ENCODE measurements at regions not wholly inside any gene's neighbourhood (a gene's known extent, or its start where the extent isn't known, plus 50 kb on each side); places are given as distances from the start of the nearest gene placed in this dataset.
A peak's percentile ranks its signal among the peaks of the same experiment; 100 is the strongest.

DNA sequence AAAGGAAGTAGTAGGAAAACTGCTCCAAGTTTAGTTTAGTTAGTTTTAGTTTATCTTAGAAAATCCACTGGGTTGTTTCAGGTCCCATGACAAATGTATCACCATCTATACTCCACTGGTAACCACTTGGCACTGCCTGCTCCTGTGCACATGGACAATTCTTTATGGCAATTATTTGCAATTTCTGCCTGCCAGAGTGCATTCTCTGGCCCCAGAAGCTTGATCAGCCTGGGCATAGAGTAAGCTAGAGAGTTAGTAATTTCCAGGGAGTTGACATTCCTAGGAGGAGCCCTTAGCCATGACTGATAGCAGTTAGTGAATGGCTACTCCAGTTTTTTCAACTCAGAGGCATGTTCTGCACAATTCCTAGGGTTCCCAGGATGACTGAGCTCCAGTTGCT, 203.2 kb upstream of the FGF13 start:
- H3K4me3 ChIP-seq (ENCODE audit: low read depth, low read length), result no peak overlapping the region
- TF ChIP-seq, protein P1, sequence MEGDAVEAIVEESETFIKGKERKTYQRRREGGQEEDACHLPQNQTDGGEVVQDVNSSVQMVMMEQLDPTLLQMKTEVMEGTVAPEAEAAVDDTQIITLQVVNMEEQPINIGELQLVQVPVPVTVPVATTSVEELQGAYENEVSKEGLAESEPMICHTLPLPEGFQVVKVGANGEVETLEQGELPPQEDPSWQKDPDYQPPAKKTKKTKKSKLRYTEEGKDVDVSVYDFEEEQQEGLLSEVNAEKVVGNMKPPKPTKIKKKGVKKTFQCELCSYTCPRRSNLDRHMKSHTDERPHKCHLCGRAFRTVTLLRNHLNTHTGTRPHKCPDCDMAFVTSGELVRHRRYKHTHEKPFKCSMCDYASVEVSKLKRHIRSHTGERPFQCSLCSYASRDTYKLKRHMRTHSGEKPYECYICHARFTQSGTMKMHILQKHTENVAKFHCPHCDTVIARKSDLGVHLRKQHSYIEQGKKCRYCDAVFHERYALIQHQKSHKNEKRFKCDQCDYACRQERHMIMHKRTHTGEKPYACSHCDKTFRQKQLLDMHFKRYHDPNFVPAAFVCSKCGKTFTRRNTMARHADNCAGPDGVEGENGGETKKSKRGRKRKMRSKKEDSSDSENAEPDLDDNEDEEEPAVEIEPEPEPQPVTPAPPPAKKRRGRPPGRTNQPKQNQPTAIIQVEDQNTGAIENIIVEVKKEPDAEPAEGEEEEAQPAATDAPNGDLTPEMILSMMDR (IDR thresholded peaks at IDR 0.05; ENCODE audit: insufficient read depth, low read length, severe bottlenecking), result no peak
- no peaks in the 10 kb centered on the region for H3K27me3 ChIP-seq (ENCODE audit: control insufficient read depth, insufficient read depth, low read length)
- FAIRE-seq, result no peak
- no peak for DNase-seq (ENCODE audit: low read depth)
- H3K36me3 ChIP-seq (ENCODE audit: control insufficient read depth, insufficient read depth, low read length), result no peaks in the 10 kb centered on the region

DNA sequence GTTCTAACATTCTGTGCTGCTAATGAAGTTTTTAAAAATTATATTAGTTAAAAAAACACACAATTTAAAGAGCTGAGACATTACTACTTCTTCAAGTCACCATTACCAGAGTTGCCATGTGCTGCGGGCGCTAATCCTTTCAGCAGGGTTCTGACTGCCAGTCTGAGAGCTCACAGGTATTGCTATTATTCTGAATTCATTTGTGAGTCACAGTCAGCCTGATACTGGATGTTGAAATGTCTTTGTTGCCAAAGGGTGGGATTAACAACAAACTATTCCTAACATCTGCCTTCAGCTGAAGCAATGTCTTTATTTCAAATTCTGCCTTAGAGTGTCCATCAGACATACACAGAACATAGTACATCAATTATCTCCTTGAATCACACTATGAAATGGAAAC, 197.1 kb upstream of the FGF13 start:
- TF ChIP-seq, protein P1 (IDR thresholded peaks at IDR 0.05; ENCODE audit: insufficient read depth, low read length, severe bottlenecking), result no peak
- Histone ChIP-seq H3K36me3 (ENCODE audit: control insufficient read depth, insufficient read depth, low read length) (no peaks in the 10 kb centered on the region), H3K4me3 (ENCODE audit: low read depth, low read length) (no peak overlapping the region), H3K27me3 (ENCODE audit: control insufficient read depth, insufficient read depth, low read length) (no peaks in the 10 kb centered on the region)
- no peak for FAIRE-seq
- DNase-seq (ENCODE audit: low read depth), result peak; percentile 50

DNA sequence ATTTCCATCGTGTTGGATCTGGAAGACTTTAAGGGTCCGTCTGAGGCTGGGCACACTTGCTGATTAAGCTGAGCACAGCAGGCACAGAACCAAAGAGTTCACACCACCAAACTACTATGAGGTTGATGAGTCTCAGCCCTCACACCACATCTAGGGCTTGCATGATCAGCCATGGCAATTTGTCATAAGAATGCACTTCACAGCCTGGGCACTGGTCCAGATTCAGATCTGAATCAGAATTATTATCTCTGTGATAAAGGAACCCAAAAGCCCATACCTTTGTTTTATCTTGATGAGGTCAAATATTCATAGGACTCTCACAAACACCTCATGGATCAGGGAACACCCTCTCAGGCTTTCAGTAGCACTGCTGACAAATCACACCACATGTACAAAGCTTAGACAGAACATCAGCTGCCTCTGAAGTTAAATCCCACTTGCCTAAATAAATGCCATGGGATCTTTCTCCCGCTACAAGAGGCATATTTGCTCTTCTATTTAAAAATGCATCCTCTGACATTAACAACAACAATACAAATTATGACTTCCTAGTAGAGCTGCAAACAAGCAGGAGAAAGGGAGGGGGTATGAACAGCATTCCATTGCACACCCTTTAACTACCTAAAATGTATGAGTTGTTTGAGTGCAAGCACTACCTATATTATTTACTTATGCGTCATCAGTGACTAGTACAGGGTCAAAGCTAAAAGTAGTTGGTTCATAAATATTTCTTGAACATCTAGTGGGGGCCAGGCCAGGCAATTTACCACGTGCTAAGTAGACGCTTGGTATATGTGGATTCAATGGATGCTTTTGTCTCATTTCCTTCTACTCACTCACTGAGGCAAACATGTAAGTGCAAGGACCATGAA, 186.3 kb upstream of the FGF13 start:
- peak; percentile 69 for DNase-seq (ENCODE audit: low read depth)
- FAIRE-seq, result no peak
- Histone ChIP-seq H3K4me3 (ENCODE audit: low read depth, low read length) (no peak overlapping the region), H3K27me3 (ENCODE audit: control insufficient read depth, insufficient read depth, low read length) (no peaks in the 10 kb centered on the region), H3K36me3 (ENCODE audit: control insufficient read depth, insufficient read depth, low read length) (no peaks in the 10 kb centered on the region)
- TF ChIP-seq, protein P1 (IDR thresholded peaks at IDR 0.05; ENCODE audit: insufficient read depth, low read length, severe bottlenecking), result no peak

DNA sequence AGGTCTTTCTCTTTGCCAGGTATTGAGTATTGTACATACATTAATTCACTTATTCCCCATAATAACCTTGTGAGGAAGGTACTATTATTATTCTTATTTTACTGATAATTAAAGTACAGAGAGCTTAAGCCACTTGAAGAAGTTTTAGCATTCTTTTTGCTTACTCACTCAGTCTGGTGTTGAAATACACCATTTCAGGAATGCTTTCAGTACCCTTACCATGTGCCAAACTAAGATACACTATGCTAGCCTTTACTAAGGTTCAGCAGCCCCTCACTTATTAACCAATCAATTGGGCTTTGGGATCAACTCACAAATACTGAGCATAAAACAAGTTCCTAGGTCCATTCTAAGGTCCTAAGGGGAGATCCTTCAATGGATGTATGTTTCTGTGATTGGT, 179.0 kb upstream of the FGF13 start:
- Histone ChIP-seq H3K27me3 (ENCODE audit: control insufficient read depth, insufficient read depth, low read length) (no peaks in the 10 kb centered on the region), H3K36me3 (ENCODE audit: control insufficient read depth, insufficient read depth, low read length) (no peaks in the 10 kb centered on the region), H3K4me3 (ENCODE audit: low read depth, low read length) (no peak overlapping the region)
- TF ChIP-seq, protein P1 (IDR thresholded peaks at IDR 0.05; ENCODE audit: insufficient read depth, low read length, severe bottlenecking), result no peak
- no peak for DNase-seq (ENCODE audit: low read depth)
- FAIRE-seq, result no peak

DNA sequence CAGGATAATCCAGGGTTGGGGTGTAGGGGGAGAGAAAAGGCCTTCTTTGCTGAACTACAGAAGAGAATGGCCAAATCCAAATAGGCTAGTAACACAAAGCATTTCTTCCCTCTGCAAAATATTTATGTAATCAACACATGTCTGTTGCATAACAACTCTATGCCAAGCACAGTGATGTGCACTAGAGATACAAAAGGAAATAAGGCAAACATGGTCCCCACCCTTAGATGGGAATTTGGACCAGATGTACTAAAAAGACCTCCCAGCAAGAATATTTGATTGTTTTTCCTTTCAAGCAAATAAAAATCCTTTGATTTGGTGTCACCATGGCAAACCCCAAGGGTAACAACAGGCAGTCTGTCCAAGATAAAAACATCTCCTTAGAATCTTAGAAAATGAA, 177.6 kb upstream of the FGF13 start:
- TF ChIP-seq, protein P1 (IDR thresholded peaks at IDR 0.05; ENCODE audit: insufficient read depth, low read length, severe bottlenecking), result no peak
- Histone ChIP-seq H3K36me3 (ENCODE audit: control insufficient read depth, insufficient read depth, low read length) (no peaks in the 10 kb centered on the region), H3K4me3 (ENCODE audit: low read depth, low read length) (no peak overlapping the region), H3K27me3 (ENCODE audit: control insufficient read depth, insufficient read depth, low read length) (no peaks in the 10 kb centered on the region)
- DNase-seq (ENCODE audit: low read depth), result no peak
- FAIRE-seq, result no peak

DNA sequence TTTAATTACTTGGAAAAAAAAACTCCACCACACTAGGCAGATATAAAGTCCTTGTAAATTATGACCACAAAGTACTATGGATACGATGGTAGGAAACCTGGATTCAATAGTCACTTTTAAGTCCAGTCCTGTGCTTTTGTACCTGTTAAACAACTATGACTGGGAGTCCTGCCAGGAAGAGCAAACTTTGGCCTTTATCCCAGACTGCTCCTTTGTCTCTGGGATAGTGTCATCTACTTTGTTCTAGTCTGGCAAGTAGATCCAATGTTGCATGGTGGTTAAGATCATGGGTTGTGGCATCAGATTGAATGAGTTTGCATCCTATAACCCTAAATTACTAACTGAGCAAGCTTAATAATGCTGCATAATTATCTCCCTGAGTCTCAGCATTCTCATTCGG, 175.3 kb upstream of the FGF13 start:
- no peaks in the 10 kb centered on the region for H3K27me3 ChIP-seq (ENCODE audit: control insufficient read depth, insufficient read depth, low read length)
- DNase-seq (ENCODE audit: low read depth), result peak; percentile 80
- H3K36me3 ChIP-seq (ENCODE audit: control insufficient read depth, insufficient read depth, low read length), result no peaks in the 10 kb centered on the region
- TF ChIP-seq, protein P1 (IDR thresholded peaks at IDR 0.05; ENCODE audit: insufficient read depth, low read length, severe bottlenecking), result no peak
- H3K4me3 ChIP-seq (ENCODE audit: low read depth, low read length), result no peak overlapping the region
- FAIRE-seq, result no peak

Measured in bronchial epithelial cell (primary cell).